Mucosa of descending colon (tissue), 3 donors: ENCODE measurements at regions not wholly inside any gene's neighbourhood (a gene's known extent, or its start where the extent isn't known, plus 50 kb on each side); places are given as distances from the start of the nearest gene placed in this dataset.
"Not testable (repeated sequence)": the region's sequence is repeated elsewhere in the genome, so short reads cannot be mapped to it uniquely, and the experiment has no call there.

Experiments used
- ATAC-seq: fragments of 200-7000 bp; cut with Tn5 transposase; one replicate; pipeline ENCODE4 v1.9.1; 2020; ENCODE audit warnings: mild to moderate bottlenecking, moderate library complexity
- DNase-seq, 3 donors: peaks; one replicate each; pipeline ENCODE4 v3.0.0-alpha.2; 2020
- H3K36me3 ChIP-seq: fragments of 200-600 bp; one replicate; pipeline ENCODE4 v1.8.0; 2021; ENCODE audit warnings: low read depth, mild to moderate bottlenecking
- H3K4me1 ChIP-seq: fragments of 200-600 bp; one replicate; pipeline ENCODE4 v1.8.0; 2021; ENCODE audit warnings: low read depth, mild to moderate bottlenecking
- H3K4me3 ChIP-seq: fragments of 200-600 bp; one replicate; pipeline ENCODE4 v1.8.0; 2021; ENCODE audit warnings: mild to moderate bottlenecking
- H3K9me3 ChIP-seq: fragments of 200-600 bp; one replicate; pipeline ENCODE4 v1.8.0; 2021; ENCODE audit warnings: mild to moderate bottlenecking
- intact Hi-C, 2 donors: fragments of 100-400 bp; cut with DNase I in 1 of 2; cut with micrococcal nuclease in 1 of 2; formaldehyde crosslinking; loops; one replicate each; pipeline versions ENCODE4 v1.11.0 to v1.11.1; 2022; cut with DNase I, micrococcal nuclease
- TF ChIP-seq, protein P1 (sequence below): fragments of 200-600 bp; IDR thresholded peaks from one replicate; pipeline ENCODE4 v1.8.0; 2022; ENCODE audit warnings: antibody characterized with exemption, mild to moderate bottlenecking
- donor health status: DM: no; HTN: no; CAD: no; lungs with moderate emphysema.
- donor health status: DM: no; HTN: no; CAD: no.
- donor health status: DM: no; HTN: yes; CAD: no.

GRCh38 chr2:129396980-129397599, 582.4 kb upstream of the RAB6C start:
- peak in 1 of 3 donors; percentile 31 for DNase-seq
- ATAC-seq: peak; percentile 36
- intact Hi-C loops: no loop called here
- Histone ChIP-seq H3K4me1 (no peaks in the 10 kb centered on the region), H3K4me3 (no peak overlapping the region), H3K36me3 (no peaks in the 10 kb centered on the region), H3K9me3 (peaks cover 2% of the 10 kb centered on the region)
- TF ChIP-seq, protein P1, sequence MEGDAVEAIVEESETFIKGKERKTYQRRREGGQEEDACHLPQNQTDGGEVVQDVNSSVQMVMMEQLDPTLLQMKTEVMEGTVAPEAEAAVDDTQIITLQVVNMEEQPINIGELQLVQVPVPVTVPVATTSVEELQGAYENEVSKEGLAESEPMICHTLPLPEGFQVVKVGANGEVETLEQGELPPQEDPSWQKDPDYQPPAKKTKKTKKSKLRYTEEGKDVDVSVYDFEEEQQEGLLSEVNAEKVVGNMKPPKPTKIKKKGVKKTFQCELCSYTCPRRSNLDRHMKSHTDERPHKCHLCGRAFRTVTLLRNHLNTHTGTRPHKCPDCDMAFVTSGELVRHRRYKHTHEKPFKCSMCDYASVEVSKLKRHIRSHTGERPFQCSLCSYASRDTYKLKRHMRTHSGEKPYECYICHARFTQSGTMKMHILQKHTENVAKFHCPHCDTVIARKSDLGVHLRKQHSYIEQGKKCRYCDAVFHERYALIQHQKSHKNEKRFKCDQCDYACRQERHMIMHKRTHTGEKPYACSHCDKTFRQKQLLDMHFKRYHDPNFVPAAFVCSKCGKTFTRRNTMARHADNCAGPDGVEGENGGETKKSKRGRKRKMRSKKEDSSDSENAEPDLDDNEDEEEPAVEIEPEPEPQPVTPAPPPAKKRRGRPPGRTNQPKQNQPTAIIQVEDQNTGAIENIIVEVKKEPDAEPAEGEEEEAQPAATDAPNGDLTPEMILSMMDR: no peak

GRCh38 chr2:129400826-129401225, 578.6 kb upstream of the RAB6C start:
- ATAC-seq: no peak
- no peak for DNase-seq
- TF ChIP-seq, protein P1: no peak
- no peaks in the 10 kb centered on the region for H3K9me3 ChIP-seq
- no peak overlapping the region for H3K4me3 ChIP-seq
- intact Hi-C loops: no loop called here
- H3K36me3 ChIP-seq: no peaks in the 10 kb centered on the region
- H3K4me1 ChIP-seq: no peaks in the 10 kb centered on the region

DNA sequence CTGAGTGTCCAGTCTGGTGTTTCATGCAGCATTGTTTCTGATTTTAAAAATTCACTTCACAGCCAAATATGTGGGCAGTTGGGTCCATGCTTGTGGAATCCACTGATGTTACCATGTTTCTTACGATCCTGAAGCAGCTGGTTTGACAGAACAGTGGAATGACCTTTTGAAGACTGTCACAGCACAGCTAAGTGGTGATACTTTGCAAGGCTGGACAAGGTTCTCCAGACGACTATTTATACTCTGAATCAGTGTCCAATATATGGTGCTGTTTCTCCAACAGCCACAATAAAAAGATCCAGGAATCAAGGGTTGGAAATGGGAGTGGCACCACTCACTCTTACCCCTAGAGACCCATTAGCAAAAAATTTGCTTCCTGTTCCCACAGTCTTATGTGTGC, 577.4 kb upstream of the RAB6C start:
- TF ChIP-seq, protein P1: no peak
- DNase-seq (no peak), ATAC-seq (no peak)
- H3K9me3 ChIP-seq: no peaks in the 10 kb centered on the region
- no peaks in the 10 kb centered on the region for H3K4me1 ChIP-seq
- H3K36me3 ChIP-seq: no peaks in the 10 kb centered on the region
- intact Hi-C loops: no loop called here
- no peak overlapping the region for H3K4me3 ChIP-seq

DNA sequence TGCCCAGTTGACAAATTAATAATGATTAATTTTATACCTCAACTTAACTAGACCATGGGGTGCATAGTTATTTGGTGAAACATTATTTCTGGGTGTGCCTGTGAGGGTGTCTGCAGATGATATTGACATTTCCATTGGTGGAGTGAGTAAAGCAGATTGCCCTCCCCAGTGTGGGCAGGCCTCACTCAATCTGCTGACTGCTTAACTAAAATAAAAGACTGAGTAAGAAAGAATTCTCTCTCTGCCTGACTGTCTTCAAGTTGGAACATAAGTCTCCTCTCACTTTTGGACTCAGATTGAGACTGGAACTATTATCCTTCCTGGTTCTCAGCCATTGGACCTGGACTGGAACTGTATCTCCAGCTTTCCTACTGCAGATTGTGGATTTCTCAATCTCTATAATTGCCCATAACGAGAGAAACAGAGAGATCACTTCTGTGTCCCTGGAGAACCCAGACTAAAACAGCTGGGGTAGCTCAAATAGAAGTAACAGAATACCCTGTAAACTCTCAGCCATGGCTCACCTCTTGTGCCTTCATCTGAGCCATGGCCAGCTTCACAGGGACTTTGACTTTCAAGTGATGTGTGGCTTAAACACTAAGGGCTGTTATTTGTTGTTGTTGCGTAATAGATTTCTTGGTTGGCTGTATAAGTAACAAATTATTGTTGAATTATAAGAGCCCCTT, 575.3 kb upstream of the RAB6C start:
- Histone ChIP-seq H3K9me3 (peaks cover 5% of the 10 kb centered on the region), H3K4me1 (no peaks in the 10 kb centered on the region), H3K36me3 (no peaks in the 10 kb centered on the region), H3K4me3 (no peak overlapping the region)
- intact Hi-C loops: no loop called here
- TF ChIP-seq, protein P1: no peak
- no peak for ATAC-seq
- no peak for DNase-seq

- H3K4me3 ChIP-seq: no peak overlapping the region
- TF ChIP-seq, protein P1: no peak
- no peaks in the 10 kb centered on the region for H3K4me1 ChIP-seq
- peaks cover 5% of the 10 kb centered on the region for H3K9me3 ChIP-seq
- DNase-seq: no peak
- ATAC-seq: no peak
- intact Hi-C loops: no loop called here
- no peaks in the 10 kb centered on the region for H3K36me3 ChIP-seq
Observed at GRCh38 chr2:129408570-129408969, 570.9 kb upstream of the RAB6C start.

DNA sequence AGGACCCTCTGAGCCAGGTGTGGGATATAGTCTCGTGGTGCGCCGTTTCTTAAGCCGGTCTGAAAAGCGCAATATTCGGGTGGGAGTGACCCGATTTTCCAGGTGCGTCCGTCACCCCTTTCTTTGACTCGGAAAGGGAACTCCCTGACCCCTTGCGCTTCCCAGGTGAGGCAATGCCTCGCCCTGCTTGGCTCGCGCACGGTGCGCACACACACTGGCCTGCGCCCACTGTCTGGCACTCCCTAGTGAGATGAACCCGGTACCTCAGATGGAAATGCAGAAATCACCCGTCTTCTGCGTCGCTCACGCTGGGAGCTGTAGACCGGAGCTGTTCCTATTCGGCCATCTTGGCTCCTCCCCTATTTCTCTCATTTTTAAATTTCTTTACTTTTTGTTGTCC, 562.4 kb upstream of the RAB6C start:
- H3K36me3 ChIP-seq, H3K9me3 ChIP-seq, ATAC-seq, H3K4me3 ChIP-seq, H3K4me1 ChIP-seq, intact Hi-C loops, DNase-seq: not testable (repeated sequence)
